A673 (cell line): ENCODE measurements at regions not wholly inside any gene's neighbourhood (a gene's known extent, or its start where the extent isn't known, plus 50 kb on each side); places are given as distances from the start of the nearest gene placed in this dataset.

ENCODE experiments used
- CTCF ChIP-seq: fragments of 300-800, 200-600 bp; sonication (generic); conservative IDR thresholded peaks from 2 replicates; pipeline ENCODE4 v1.5.1; 2017; ENCODE audit warnings: low read depth, mild to moderate bottlenecking, antibody characterized with exemption, low read length, moderate library complexity, mixed read lengths
- EZH2 ChIP-seq: fragments of 200-600 bp; sonication (generic); IDR thresholded peaks from 2 replicates; pipeline ENCODE4 v1.6.1; 2017; ENCODE audit warnings: borderline replicate concordance, low read depth, mild to moderate bottlenecking, mixed read lengths, antibody characterized with exemption, low read length; ENCODE audit not compliant: poor library complexity, severe bottlenecking

DNA sequence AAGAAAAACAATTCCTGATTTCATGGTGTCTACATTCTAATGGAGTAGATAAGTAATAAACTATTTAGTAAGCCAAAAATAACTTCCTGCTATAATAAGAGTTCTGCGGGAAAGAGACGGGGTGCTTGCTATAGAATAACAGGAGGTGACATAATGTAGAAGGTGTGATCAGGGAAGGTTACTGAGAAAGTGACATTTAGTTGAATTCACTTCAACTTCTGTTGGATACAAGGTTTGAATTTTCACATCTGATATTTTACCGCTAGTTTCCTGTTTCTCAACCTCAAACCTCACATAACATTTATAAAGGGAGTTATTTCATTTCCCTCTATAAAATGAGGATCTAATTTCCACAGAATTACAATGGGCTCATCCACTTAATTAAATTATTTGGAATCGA, 102.3 kb upstream of the GBE1 start:
- TF ChIP-seq CTCF (no peak), EZH2 (no peak)
